ENCODE measurements at regions not wholly inside any gene's neighbourhood (a gene's known extent, or its start where the extent isn't known, plus 50 kb on each side); places are given as distances from the start of the nearest gene placed in this dataset.

DNA sequence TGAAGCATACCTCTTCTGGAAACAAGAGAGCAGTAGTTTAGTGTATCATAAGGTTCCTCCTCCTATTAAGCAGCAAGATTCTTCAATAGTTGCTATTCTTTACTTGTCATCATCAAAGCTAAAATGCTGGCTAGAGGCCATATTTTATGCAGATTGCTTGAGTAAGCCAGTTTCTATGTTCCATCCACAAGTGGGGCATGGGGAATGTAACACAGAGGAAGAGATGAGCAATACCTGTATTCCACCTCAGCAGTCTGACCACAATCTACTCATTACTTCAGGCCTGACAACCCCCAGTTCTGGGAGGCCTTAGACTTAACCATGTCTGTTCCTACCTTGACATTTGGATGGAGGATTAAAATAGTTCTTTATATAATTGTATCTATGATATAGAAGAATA, 423.6 kb downstream of the BTG1 start:
- Histone ChIP-seq H3K4me1 (ENCODE audit: insufficient read depth, low read length, poor library complexity, severe bottlenecking) (no peaks in the 10 kb centered on the region), H3K36me3 (ENCODE audit: insufficient read depth, low read length) (no peaks in the 10 kb centered on the region), H3K4me2 (ENCODE audit: low read length) (no peak overlapping the region), H2AFZ (ENCODE audit: low read length) (no peak overlapping the region), H3K79me2 (ENCODE audit: insufficient read depth, low read depth, low read length) (no peaks in the 10 kb centered on the region), H3K9me3 (ENCODE audit: low read length) (no peaks in the 10 kb centered on the region), H3K27ac (ENCODE audit: low read depth, low read length, poor library complexity, severe bottlenecking) (no peak overlapping the region), H4K20me1 (ENCODE audit: insufficient read depth, low read length) (no peaks in the 10 kb centered on the region), H3K9me2 (ENCODE audit: insufficient read depth, low read length) (no peaks in the 10 kb centered on the region), H3K4me3 (ENCODE audit: low read depth, low read length, poor library complexity, severe bottlenecking) (no peak overlapping the region)
- POLR2A ChIA-PET = no interaction called here
- intact Hi-C loops (cut with micrococcal nuclease; ENCODE audit: unreplicated experiment) = no loop called here
- no TSS peak for BruUV-seq (replicated peaks)
- CTCF ChIA-PET (ENCODE audit: unreplicated experiment) = no interaction called here
- DNase-seq (ENCODE audit: low spot score) = no peak
- TF ChIP-seq EZH2phosphoT487 (IDR thresholded peaks at IDR 0.05; ENCODE audit: borderline replicate concordance, low read depth, low read length) = no peak
- TF ChIP-seq, protein P1, sequence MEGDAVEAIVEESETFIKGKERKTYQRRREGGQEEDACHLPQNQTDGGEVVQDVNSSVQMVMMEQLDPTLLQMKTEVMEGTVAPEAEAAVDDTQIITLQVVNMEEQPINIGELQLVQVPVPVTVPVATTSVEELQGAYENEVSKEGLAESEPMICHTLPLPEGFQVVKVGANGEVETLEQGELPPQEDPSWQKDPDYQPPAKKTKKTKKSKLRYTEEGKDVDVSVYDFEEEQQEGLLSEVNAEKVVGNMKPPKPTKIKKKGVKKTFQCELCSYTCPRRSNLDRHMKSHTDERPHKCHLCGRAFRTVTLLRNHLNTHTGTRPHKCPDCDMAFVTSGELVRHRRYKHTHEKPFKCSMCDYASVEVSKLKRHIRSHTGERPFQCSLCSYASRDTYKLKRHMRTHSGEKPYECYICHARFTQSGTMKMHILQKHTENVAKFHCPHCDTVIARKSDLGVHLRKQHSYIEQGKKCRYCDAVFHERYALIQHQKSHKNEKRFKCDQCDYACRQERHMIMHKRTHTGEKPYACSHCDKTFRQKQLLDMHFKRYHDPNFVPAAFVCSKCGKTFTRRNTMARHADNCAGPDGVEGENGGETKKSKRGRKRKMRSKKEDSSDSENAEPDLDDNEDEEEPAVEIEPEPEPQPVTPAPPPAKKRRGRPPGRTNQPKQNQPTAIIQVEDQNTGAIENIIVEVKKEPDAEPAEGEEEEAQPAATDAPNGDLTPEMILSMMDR (conservative IDR thresholded peaks at IDR 0.05; ENCODE audit: low read length) = no peak

DNA sequence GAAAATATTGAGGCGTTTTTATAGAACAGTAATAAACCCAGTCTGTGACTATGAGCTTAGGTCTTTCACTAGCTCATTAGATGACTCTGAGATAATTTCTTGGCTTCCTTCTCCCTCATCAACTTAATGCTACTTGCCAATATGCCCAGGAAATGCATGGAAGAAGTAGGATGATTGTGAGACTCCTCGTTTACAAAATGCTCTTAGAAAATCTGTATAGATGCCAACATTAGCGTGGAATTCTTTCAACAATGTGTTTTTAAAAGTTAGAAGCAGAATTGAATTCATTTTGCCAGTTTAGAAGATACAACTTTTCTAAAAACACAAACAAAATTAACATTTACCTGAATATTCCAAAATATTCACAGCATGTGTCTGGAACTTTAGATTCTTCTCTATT, 424.6 kb downstream of the BTG1 start:
- no peak for TF ChIP-seq EZH2phosphoT487 (IDR thresholded peaks at IDR 0.05; ENCODE audit: borderline replicate concordance, low read depth, low read length)
- TF ChIP-seq, protein P1 (conservative IDR thresholded peaks at IDR 0.05; ENCODE audit: low read length) = no peak
- no peak overlapping the region for H3K4me3 ChIP-seq (ENCODE audit: low read depth, low read length, poor library complexity, severe bottlenecking)
- H4K20me1 ChIP-seq (ENCODE audit: insufficient read depth, low read length) = no peaks in the 10 kb centered on the region
- no peaks in the 10 kb centered on the region for H3K4me1 ChIP-seq (ENCODE audit: insufficient read depth, low read length, poor library complexity, severe bottlenecking)
- BruUV-seq (replicated peaks) = no TSS peak
- no peak for DNase-seq (ENCODE audit: low spot score)
- no peak overlapping the region for H2AFZ ChIP-seq (ENCODE audit: low read length)
- intact Hi-C loops (cut with micrococcal nuclease; ENCODE audit: unreplicated experiment) = no loop called here
- H3K9me3 ChIP-seq (ENCODE audit: low read length) = no peaks in the 10 kb centered on the region
- POLR2A ChIA-PET = no interaction called here
- no peaks in the 10 kb centered on the region for H3K9me2 ChIP-seq (ENCODE audit: insufficient read depth, low read length)
- H3K36me3 ChIP-seq (ENCODE audit: insufficient read depth, low read length) = no peaks in the 10 kb centered on the region
- no peaks in the 10 kb centered on the region for H3K79me2 ChIP-seq (ENCODE audit: insufficient read depth, low read depth, low read length)
- CTCF ChIA-PET (ENCODE audit: unreplicated experiment) = no interaction called here
- no peak overlapping the region for H3K4me2 ChIP-seq (ENCODE audit: low read length)
- no peak overlapping the region for H3K27ac ChIP-seq (ENCODE audit: low read depth, low read length, poor library complexity, severe bottlenecking)

DNA sequence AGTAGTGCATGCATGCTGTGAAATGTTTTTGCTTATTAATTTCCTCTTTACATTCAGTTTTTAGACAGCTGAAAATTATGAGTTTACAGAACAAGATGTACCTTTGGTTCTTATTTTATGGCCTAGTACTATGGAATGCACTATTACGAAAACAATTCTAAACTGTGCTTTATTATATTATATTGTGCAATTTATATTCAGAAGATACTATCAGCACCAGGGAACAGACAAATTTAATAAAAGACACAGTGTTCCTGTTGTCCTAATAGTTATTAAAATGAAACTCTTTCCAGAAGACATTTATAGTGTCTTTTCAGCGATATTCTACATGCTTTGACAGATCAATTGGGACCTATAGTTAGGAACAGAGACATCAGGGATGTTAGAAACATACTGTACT, 427.3 kb downstream of the BTG1 start:
- H3K4me2 ChIP-seq (ENCODE audit: low read length) = no peak overlapping the region
- no peak overlapping the region for H3K27ac ChIP-seq (ENCODE audit: low read depth, low read length, poor library complexity, severe bottlenecking)
- H3K4me3 ChIP-seq (ENCODE audit: low read depth, low read length, poor library complexity, severe bottlenecking) = no peak overlapping the region
- no peaks in the 10 kb centered on the region for H3K4me1 ChIP-seq (ENCODE audit: insufficient read depth, low read length, poor library complexity, severe bottlenecking)
- ChIA-PET POLR2A (no interaction called here), CTCF (ENCODE audit: unreplicated experiment) (no interaction called here)
- no peaks in the 10 kb centered on the region for H3K9me2 ChIP-seq (ENCODE audit: insufficient read depth, low read length)
- TF ChIP-seq EZH2phosphoT487 (IDR thresholded peaks at IDR 0.05; ENCODE audit: borderline replicate concordance, low read depth, low read length) = no peak
- TF ChIP-seq, protein P1 (conservative IDR thresholded peaks at IDR 0.05; ENCODE audit: low read length) = no peak
- intact Hi-C loops (cut with micrococcal nuclease; ENCODE audit: unreplicated experiment) = no loop called here
- no peaks in the 10 kb centered on the region for H3K79me2 ChIP-seq (ENCODE audit: insufficient read depth, low read depth, low read length)
- H3K9me3 ChIP-seq (ENCODE audit: low read length) = no peaks in the 10 kb centered on the region
- H3K36me3 ChIP-seq (ENCODE audit: insufficient read depth, low read length) = no peaks in the 10 kb centered on the region
- H2AFZ ChIP-seq (ENCODE audit: low read length) = no peak overlapping the region
- no TSS peak for BruUV-seq (replicated peaks)
- H4K20me1 ChIP-seq (ENCODE audit: insufficient read depth, low read length) = no peaks in the 10 kb centered on the region
- no peak for DNase-seq (ENCODE audit: low spot score)
